ENCODE measurements at regions not wholly inside any gene's neighbourhood (a gene's known extent, or its start where the extent isn't known, plus 50 kb on each side); places are given as distances from the start of the nearest gene placed in this dataset.
"Not testable (repeated sequence)": the region's sequence is repeated elsewhere in the genome, so short reads cannot be mapped to it uniquely, and the experiment has no call there.

DNA sequence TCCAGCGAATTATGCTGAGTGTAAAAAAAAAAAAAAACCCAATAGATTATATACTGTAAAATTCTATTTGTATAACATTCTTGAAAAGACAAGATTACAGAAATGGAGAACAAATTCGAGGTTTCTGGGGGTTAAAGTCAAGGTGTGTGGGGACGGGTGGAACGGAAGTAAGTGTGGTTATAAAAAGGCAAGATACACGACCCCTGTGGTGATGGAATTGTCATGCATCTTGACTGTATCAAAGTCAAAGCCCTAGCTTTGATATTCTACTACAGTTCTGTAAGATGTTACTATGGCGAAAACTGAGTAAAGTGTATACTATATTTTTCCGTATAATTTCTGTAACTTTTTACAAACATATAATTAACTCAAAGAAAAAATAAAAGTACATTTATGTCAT, 718.2 kb upstream of the PCDH15 start:
- no peak for TF ChIP-seq CTCF (conservative IDR thresholded peaks at IDR 0.05; ENCODE audit: low read length)
- no peak overlapping the region for H3K4me3 ChIP-seq (ENCODE audit: low read length)
- no peak for DNase-seq (ENCODE audit: low read depth)

DNA sequence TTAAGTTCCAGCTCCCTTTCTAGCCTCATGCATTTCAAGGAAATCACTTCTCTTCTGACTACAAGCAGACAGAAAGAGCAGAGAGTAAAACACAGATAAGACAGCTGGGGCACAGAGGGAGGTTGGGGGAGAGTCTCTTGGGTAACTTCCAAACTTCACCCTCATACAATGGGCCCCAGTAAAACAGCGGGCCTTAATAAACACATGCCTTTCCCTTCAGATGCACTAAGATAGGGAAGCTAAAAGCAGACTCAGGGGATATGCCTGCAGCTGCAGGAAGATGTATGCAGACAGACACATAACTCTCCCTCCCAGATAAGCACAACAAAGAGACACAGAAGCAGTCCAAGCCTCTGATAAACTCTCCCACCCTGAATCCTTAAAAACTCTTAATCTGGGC, 717.4 kb upstream of the PCDH15 start:
- not testable (repeated sequence) for H3K4me3 ChIP-seq (ENCODE audit: low read length); DNase-seq (ENCODE audit: low read depth)

DNA sequence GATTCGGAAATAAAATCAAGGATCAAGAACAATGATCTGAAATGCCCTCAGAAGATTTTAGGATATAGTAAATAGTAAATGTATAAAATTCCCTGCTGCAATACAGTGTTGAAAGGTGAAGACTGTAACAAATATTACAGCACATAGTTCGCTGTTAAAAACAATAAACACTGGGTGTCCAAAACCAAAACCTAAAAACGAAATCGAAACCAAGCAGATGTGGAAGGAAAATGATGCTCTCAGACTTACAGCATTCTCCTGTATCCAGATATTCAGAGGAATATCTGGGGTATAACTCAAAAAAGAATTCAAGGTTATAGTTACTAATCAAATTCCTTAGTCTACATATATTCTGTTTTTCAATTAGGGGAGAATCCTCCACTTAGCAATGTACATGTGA, 708.1 kb upstream of the PCDH15 start:
- H3K4me3 ChIP-seq (ENCODE audit: low read length) = peak overlapping the region; percentile 31
- DNase-seq (ENCODE audit: low read depth) = no peak
- TF ChIP-seq CTCF (conservative IDR thresholded peaks at IDR 0.05; ENCODE audit: low read length) = no peak

DNA sequence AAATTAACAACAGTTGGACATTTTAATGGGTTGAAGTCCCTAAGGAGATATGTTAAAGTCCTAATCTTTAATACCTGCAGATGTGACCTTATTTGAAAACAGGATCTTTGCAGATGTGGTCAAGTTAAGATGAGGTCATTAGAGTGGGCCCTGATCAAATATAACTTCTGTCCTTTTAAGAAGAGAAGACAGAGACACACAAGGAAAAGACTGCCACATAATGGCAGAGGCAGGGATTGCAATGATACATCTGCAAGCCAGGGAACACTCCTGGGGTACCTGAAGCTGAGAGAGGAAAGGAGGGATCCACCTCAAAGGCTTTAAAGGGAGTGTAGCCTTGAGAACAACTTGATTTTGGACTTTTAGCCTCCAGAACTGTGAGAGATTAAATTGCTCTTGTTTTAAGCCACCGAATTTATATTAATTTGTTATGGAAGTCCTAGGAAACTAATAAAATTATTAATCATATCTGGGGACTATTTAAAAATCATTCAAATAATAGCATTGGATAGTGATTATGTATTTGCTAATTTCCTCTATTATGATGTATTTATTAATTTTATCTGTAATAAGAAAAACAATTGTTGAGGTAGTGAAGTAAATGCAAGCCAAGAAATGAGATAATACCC, 700.0 kb upstream of the PCDH15 start:
- DNase-seq (ENCODE audit: low read depth) = peak; percentile 1
- no peak overlapping the region for H3K4me3 ChIP-seq (ENCODE audit: low read length)
- TF ChIP-seq CTCF (conservative IDR thresholded peaks at IDR 0.05; ENCODE audit: low read length) = peak; percentile 59

DNA sequence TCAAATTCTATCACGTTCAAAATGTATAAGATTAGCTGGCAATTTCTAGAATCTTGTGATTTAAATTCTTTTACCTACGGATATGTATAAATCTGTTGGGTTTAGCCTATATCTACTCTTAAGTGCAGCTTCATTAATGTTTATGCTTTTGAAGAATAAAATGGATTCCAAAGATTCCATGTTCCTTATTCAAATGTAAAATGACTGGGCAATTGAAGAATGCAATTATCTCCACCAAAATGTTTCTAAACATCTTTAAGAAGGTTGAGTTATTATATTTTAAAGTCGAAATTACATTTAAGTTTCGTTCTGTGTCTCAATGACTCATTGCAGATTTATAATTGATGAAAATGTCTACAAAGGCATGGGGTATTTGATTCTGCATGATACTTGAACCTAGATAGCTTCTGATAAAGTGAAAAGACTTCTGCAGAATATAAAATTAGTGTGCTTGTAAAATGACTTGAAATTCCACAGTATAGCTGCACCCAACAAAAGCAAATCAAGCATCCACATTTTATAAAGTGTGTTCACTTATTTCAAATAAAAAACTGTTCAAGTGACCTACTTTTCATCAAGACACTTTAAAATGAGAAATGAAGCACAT, 697.0 kb upstream of the PCDH15 start:
- no peak for TF ChIP-seq CTCF (conservative IDR thresholded peaks at IDR 0.05; ENCODE audit: low read length)
- no peak overlapping the region for H3K4me3 ChIP-seq (ENCODE audit: low read length)
- no peak for DNase-seq (ENCODE audit: low read depth)

- H3K4me3 ChIP-seq (ENCODE audit: low read length) = no peak overlapping the region
- TF ChIP-seq CTCF (conservative IDR thresholded peaks at IDR 0.05; ENCODE audit: low read length) = no peak
- no peak for DNase-seq (ENCODE audit: low read depth)
Observed at GRCh38 chr10:55495555-55495954, 694.5 kb upstream of the PCDH15 start.

GRCh38 chr10:55491712-55492111, 690.7 kb upstream of the PCDH15 start:
- no peak for DNase-seq (ENCODE audit: low read depth)
- TF ChIP-seq CTCF (conservative IDR thresholded peaks at IDR 0.05; ENCODE audit: low read length) = no peak
- H3K4me3 ChIP-seq (ENCODE audit: low read length) = no peak overlapping the region

Data from AG10803 (cell line).